Gastrocnemius medialis (tissue), 4 donors: ENCODE measurements at regions not wholly inside any gene's neighbourhood (a gene's known extent, or its start where the extent isn't known, plus 50 kb on each side); places are given as distances from the start of the nearest gene placed in this dataset.

Experiments used
- ATAC-seq, 2 donors: fragments of 150-250 bp; one replicate each; pipeline ENCODE4 v1.9.1; 2016
- DNase-seq, 2 donors: peaks; one replicate each; pipeline ENCODE4 v3.0.0-alpha.2; 2019
- H3K27ac ChIP-seq, 4 donors: fragments of 200-600 bp; sonication (generic); 1 replicate in 1 of 4; 2 replicates in 3 of 4; pipeline ENCODE4 v1.5.1; 2016 to 2018; ENCODE audit warnings: mild to moderate bottlenecking in 2 of 4, moderate library complexity in 1 of 4
- H3K27me3 ChIP-seq, 3 donors: fragments of 200-600 bp; sonication (generic) in 2 of 3; 1 replicate in 1 of 3; 2 replicates in 2 of 3; pipeline versions ENCODE4 v1.5.1 to v1.6.0; 2016 to 2019; ENCODE audit warnings: mild to moderate bottlenecking in 1 of 3, moderate library complexity in 1 of 3
- H3K36me3 ChIP-seq, 2 donors: fragments of 200-600 bp; sonication (generic) in 1 of 2; one replicate each; pipeline ENCODE4 v1.5.1; 2017 to 2018
- H3K4me1 ChIP-seq, 2 donors: fragments of 200-600 bp; sonication (generic) in 1 of 2; one replicate each; pipeline ENCODE4 v1.5.1; 2016 to 2017; ENCODE audit warnings: mild to moderate bottlenecking in 2 of 2
- H3K4me3 ChIP-seq, 4 donors: fragments of 200-600 bp; sonication (generic) in 3 of 4; 1 replicate in 1 of 4; 2 replicates in 3 of 4; pipeline ENCODE4 v1.5.1; 2016 to 2019; ENCODE audit warnings: mild to moderate bottlenecking in 2 of 4
- H3K9me3 ChIP-seq, 3 donors: fragments of 200-600 bp; sonication (generic) in 2 of 3; 1 replicate in 1 of 3; 2 replicates in 2 of 3; pipeline ENCODE4 v1.5.1; 2016 to 2019
- CTCF ChIP-seq, 5 experiments: fragments of 450-650 bp in 3 of 5; fragments of 200-600 bp in 2 of 5; sonication (generic) in 2 of 5; IDR thresholded peaks in 4 of 5; conservative IDR thresholded peaks in 1 of 5; 1 replicate in 4 of 5; 2 replicates in 1 of 5; pipeline ENCODE4 v1.5.1; 2016 to 2019; ENCODE audit warnings: antibody characterized with exemption in 5 of 5, mild to moderate bottlenecking in 3 of 5, moderate library complexity in 3 of 5
- POLR2A ChIP-seq, 2 donors: fragments of 450-650 bp; IDR thresholded peaks; one replicate each; pipeline ENCODE4 v1.6.1; 2017; ENCODE audit warnings: antibody characterized with exemption in 2 of 2, mild to moderate bottlenecking in 2 of 2, moderate library complexity in 2 of 2
- in situ Hi-C, 4 donors: fragments of 200-750 bp; cut with MboI; loops; one replicate each; pipeline versions ENCODE4 v1.15.0 to v1.8.0; 2017; ENCODE audit warnings: low sequenced_read_pairs in 4 of 4
- intact Hi-C: fragments of 100-400 bp; cut with DNase I; formaldehyde crosslinking; loops from one replicate; pipeline ENCODE4 v1.15.1; 2023; ENCODE audit warnings: low total_unique reads

GRCh38 chr16:55118701-55119260, 188.1 kb downstream of the IRX5 start:
- DNase-seq (no peak), ATAC-seq (no peak)
- in situ Hi-C loops, result no loop called here
- Histone ChIP-seq H3K27ac (no peak overlapping the region), H3K36me3 (no peaks in the 10 kb centered on the region), H3K4me1 (no peaks in the 10 kb centered on the region), H3K27me3 (no peaks in the 10 kb centered on the region), H3K9me3 (no peaks in the 10 kb centered on the region), H3K4me3 (no peak overlapping the region)
- TF ChIP-seq POLR2A (IDR thresholded peaks at IDR 0.05), result no peak
- TF ChIP-seq CTCF (IDR thresholded peaks at IDR 0.05 in 4 of 5, conservative IDR thresholded peaks at IDR 0.05 in 1 of 5), result no peak
- intact Hi-C loops, result no loop called here

GRCh38 chr16:55120408-55120807, 189.7 kb downstream of the IRX5 start:
- no peak overlapping the region for H3K4me3 ChIP-seq
- ATAC-seq, result no peak
- no peaks in the 10 kb centered on the region for H3K27me3 ChIP-seq
- no peak for TF ChIP-seq POLR2A (IDR thresholded peaks at IDR 0.05)
- TF ChIP-seq CTCF (IDR thresholded peaks at IDR 0.05 in 4 of 5, conservative IDR thresholded peaks at IDR 0.05 in 1 of 5), result no peak
- intact Hi-C loops (loop anchor here (2.0 kb wide), 3 partner anchors 136 to 250 kb away; no protein-coding TSS in a partner anchor), in situ Hi-C loops (no loop called here)
- no peaks in the 10 kb centered on the region for H3K4me1 ChIP-seq
- no peak overlapping the region for H3K27ac ChIP-seq
- no peaks in the 10 kb centered on the region for H3K9me3 ChIP-seq
- H3K36me3 ChIP-seq, result no peaks in the 10 kb centered on the region
- DNase-seq, result no peak

GRCh38 chr16:55120826-55121225, 190.2 kb downstream of the IRX5 start:
- in situ Hi-C loops, result no loop called here
- no peaks in the 10 kb centered on the region for H3K4me1 ChIP-seq
- H3K4me3 ChIP-seq, result no peak overlapping the region
- ATAC-seq (no peak), DNase-seq (no peak)
- H3K27me3 ChIP-seq, result no peaks in the 10 kb centered on the region
- H3K36me3 ChIP-seq, result no peaks in the 10 kb centered on the region
- H3K27ac ChIP-seq, result no peak overlapping the region
- no peaks in the 10 kb centered on the region for H3K9me3 ChIP-seq
- TF ChIP-seq POLR2A (IDR thresholded peaks at IDR 0.05) (no peak), CTCF (IDR thresholded peaks at IDR 0.05 in 4 of 5, conservative IDR thresholded peaks at IDR 0.05 in 1 of 5) (no peak)
- intact Hi-C loops, result loop anchor here (2.0 kb wide), 3 partner anchors 136 to 250 kb away; no protein-coding TSS in a partner anchor

GRCh38 chr16:55123652-55124051, 193.0 kb downstream of the IRX5 start:
- TF ChIP-seq CTCF (IDR thresholded peaks at IDR 0.05 in 4 of 5, conservative IDR thresholded peaks at IDR 0.05 in 1 of 5) (no peak), POLR2A (IDR thresholded peaks at IDR 0.05) (no peak)
- no peak overlapping the region for H3K27ac ChIP-seq
- no peaks in the 10 kb centered on the region for H3K36me3 ChIP-seq
- DNase-seq, result no peak
- no peaks in the 10 kb centered on the region for H3K4me1 ChIP-seq
- no peak overlapping the region for H3K4me3 ChIP-seq
- H3K9me3 ChIP-seq, result no peaks in the 10 kb centered on the region
- intact Hi-C loops (no loop called here), in situ Hi-C loops (no loop called here)
- ATAC-seq, result no peak
- no peaks in the 10 kb centered on the region for H3K27me3 ChIP-seq

- Histone ChIP-seq H3K36me3 (no peaks in the 10 kb centered on the region), H3K4me3 (no peak overlapping the region), H3K27me3 (no peaks in the 10 kb centered on the region), H3K4me1 (no peaks in the 10 kb centered on the region), H3K27ac (no peak overlapping the region), H3K9me3 (no peaks in the 10 kb centered on the region)
- in situ Hi-C loops (no loop called here), intact Hi-C loops (no loop called here)
- DNase-seq, result no peak
- ATAC-seq, result no peak
- TF ChIP-seq CTCF (IDR thresholded peaks at IDR 0.05 in 4 of 5, conservative IDR thresholded peaks at IDR 0.05 in 1 of 5), result no peak
- no peak for TF ChIP-seq POLR2A (IDR thresholded peaks at IDR 0.05)
Observed at GRCh38 chr16:55125818-55126385, 195.2 kb downstream of the IRX5 start.
